ENCODE measurements at regions not wholly inside any gene's neighbourhood (a gene's known extent, or its start where the extent isn't known, plus 50 kb on each side); places are given as distances from the start of the nearest gene placed in this dataset.

GRCh38 chr5:28219539-28219938, 1181.2 kb upstream of the CDH9 start:
- Histone ChIP-seq H3K23ac (ENCODE audit: insufficient read length, low read depth, low read length) (no peak overlapping the region), H2BK5ac (ENCODE audit: insufficient read length, low read length) (no peak overlapping the region), H2BK12ac (ENCODE audit: insufficient read length, low read depth, low read length) (no peak overlapping the region), H3K4ac (ENCODE audit: low read depth, low read length) (no peak overlapping the region), H3K79me2 (ENCODE audit: insufficient read depth, low read length) (no peaks in the 10 kb centered on the region), H3K4me2 (ENCODE audit: insufficient read depth, insufficient read length, low read length) (no peak overlapping the region), H3K9me3 (ENCODE audit: control insufficient read depth, low read depth, low read length) (no peaks in the 10 kb centered on the region), H4K91ac (ENCODE audit: insufficient read length, low read depth, low read length) (no peak overlapping the region), H2AFZ (ENCODE audit: low read length) (no peak overlapping the region), H3K27ac (ENCODE audit: insufficient read length, low read depth, low read length) (no peak overlapping the region), H3K56ac (ENCODE audit: insufficient read length, low read depth, low read length) (no peak overlapping the region), H3K23me2 (ENCODE audit: insufficient read length, low read depth, low read length, poor library complexity, severe bottlenecking) (no peaks in the 10 kb centered on the region), H2BK20ac (ENCODE audit: low read depth, low read length, poor library complexity, severe bottlenecking) (no peak overlapping the region), H3K9ac (ENCODE audit: extremely low read depth, insufficient read length, low read length) (no peak overlapping the region), H4K8ac (replicated peaks; ENCODE audit: insufficient read length, low read depth, low read length) (no peak overlapping the region), H2AK5ac (ENCODE audit: insufficient read length, low read length) (no peak overlapping the region), H3K27me3 (ENCODE audit: insufficient read depth, low read length) (no peaks in the 10 kb centered on the region), H3K4me1 (ENCODE audit: insufficient read depth, low read length) (no peaks in the 10 kb centered on the region), H4K5ac (ENCODE audit: insufficient read length, low read depth, low read length) (no peak overlapping the region), H3T11ph (ENCODE audit: low read length) (no peak overlapping the region), H4K20me1 (ENCODE audit: control insufficient read depth, insufficient read depth, insufficient read length) (no peaks in the 10 kb centered on the region), H2BK120ac (ENCODE audit: low read depth, low read length, poor library complexity, severe bottlenecking) (no peak overlapping the region), H3K18ac (ENCODE audit: insufficient read length, low read depth, low read length) (no peak overlapping the region), H3K14ac (ENCODE audit: insufficient read depth, low read length) (no peak overlapping the region), H2BK15ac (ENCODE audit: low read depth, low read length) (no peak overlapping the region), H3K79me1 (ENCODE audit: insufficient read depth, low read depth, low read length, poor library complexity, severe bottlenecking) (no peaks in the 10 kb centered on the region)
- Mint-ChIP-seq H3K4me3 (no peak overlapping the region), H3K27me3 (ENCODE audit: low read depth) (no peaks in the 10 kb centered on the region), H3K9me3 (peaks cover 3% of the 10 kb centered on the region in 2 experiments; a peak in 3 of 5 replicates), H3K36me3 (ENCODE audit: insufficient read depth in 1 of 3, low read depth in 3 of 3) (no peaks in the 10 kb centered on the region), H3K27ac (no peak overlapping the region), H3K4me1 (no peaks in the 10 kb centered on the region)
- no peak for TF ChIP-seq CTCF (conservative IDR thresholded peaks at IDR 0.05)
- no peak for DNase-seq

Measured in H9 (cell line).